HG03558 (cell line): ENCODE measurements at regions not wholly inside any gene's neighbourhood (a gene's known extent, or its start where the extent isn't known, plus 50 kb on each side); places are given as distances from the start of the nearest gene placed in this dataset.
"Not testable (repeated sequence)": the region's sequence is repeated elsewhere in the genome, so short reads cannot be mapped to it uniquely, and the experiment has no call there.

Source experiments
- ATAC-seq: cut with Tn5 transposase; IDR thresholded peaks from one replicate; pipeline ENCODE4 v1.9.1; 2021; ENCODE audit warnings: moderate number of reproducible peaks; ENCODE audit not compliant: unreplicated experiment; ENCODE audit errors: extremely low read depth

DNA sequence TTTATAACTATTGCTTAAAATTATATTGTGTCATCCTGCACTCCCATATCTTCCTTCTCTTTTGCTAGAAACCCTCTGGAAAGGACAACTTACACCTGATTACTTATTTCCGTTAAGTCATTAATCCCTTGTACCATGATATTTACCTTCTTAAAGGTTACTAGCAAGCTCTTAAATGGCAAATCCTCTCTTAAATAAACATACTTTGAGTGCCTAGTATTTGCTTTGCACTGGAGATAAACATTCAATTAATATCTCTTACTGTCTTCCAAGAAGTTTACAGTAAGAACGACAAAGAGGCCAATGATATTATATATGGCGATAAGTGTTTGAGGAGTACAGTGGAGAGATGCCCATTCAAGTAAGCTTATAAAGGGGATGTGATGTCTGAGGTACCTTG, 278.3 kb downstream of the HGF start:
- ATAC-seq: no peak

DNA sequence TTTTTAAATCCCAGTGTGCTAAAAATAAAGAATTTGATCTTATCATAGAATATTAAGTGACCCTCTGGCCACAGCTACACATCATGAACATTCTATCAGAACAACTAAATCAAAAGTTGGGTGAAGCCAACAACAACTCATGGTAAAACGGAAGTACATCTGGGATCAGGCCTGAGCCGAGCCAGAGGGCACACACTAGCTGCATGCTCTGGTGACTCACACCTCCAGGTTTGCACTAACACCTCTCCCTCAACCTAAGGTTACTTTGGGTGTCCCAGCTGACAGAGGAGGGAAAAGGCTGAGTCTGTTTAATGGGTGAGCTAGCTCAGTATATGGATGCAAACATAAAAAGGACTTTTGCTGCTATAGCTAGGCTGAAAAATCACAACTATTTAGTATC, 281.6 kb downstream of the HGF start:
- ATAC-seq: no peak

DNA sequence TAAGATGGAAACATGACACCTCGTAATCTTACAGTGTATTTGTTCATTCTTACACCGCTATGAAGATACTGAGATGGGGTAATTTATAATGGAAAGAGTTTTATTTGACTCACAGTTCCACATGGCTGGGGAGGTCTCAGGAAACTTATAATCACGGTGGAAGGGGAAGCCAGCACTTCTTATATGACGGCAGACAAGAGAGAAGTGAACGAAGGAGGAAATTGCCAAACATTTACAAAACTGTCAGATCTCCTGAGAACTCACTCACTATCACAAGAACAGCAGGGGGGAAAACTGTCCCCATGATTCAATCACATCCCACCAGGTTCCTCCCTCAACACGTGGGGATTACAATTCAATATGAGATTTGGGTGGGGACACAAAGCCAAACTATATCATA, 282.3 kb downstream of the HGF start:
- ATAC-seq: no peak

DNA sequence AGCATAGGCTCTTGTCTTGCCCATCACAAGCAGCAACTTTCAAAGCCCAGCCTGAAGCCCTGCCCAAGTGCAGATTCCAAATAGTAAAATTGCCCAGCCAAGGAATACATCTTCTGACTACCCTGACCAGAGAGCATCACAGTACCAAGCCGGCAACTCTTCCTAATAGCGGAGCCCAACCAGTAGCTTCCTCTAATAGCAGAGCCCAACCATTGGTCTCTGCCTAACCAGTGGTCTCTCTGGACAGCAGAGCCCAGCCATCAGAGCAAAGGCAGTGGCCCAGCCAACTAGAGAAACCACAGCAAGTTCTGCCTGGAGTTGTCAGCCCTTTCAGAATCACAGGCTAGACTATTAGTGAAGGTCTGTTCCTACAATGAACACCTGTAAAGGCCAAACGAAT, 285.6 kb downstream of the HGF start:
- ATAC-seq: no peak

DNA sequence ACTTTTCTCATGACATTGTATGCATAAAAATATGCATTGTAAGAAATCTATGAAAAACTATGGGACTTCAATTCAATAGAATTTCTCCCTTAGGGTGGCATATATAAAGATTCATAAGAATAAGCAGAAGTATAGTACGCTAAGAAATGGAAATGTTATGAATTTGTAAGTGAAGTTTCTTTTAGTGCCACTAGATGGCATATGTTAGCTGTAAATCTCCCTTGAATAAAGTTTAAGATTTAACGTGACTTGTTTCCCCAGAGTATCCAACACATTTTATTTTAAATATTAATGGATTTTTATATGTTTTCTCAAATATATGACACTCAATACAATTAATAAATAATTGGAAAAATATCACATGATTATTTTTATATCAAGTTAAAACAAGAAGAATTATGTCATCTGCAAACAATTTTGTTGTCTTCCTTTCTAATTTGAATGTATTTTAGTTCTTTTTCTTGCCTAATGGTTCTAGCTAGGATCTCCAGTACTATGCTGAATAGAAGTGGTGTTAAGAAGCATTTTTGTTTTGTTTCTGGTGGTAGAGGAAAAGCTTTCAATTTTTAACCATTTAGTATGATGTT, 287.2 kb downstream of the HGF start:
- no peak for ATAC-seq

DNA sequence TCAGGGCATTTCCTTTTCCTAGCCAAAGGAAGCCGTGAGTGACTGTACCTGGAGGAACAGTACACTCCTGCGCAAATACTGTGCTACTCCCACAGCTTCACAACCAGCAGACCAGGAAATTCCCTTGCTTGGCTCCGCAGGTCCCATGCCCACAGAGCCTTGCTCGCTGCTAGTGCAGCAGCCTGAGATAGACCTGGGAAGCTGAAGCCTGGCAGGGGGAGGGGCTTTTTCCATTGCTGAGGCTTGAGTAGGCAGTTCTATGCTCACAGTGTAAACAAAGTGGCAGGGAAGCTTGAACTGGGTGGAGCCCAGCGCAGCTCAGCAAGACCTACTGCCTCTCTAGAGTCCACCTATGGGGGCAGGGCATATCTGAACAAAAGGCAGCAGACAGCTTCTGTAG, 291.2 kb downstream of the HGF start:
- ATAC-seq: no peak

DNA sequence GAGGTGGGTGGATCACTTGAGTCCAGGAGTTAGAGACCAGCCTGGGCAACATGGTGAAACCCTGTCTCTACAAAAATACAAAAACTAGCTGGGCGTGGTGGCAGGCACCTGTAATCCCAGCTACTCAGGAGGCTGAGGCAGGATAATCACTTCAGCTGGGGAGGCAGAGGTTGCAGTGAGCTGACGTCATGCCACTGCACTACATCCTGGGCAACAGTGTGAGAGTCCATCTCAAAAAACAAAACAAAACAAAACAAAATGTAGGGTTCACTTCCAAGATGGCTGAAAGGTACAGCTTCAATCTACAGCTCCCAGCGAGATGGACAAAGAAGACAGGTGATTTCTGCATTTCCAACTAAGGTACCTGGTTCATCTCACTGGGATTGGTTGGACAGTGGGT, 291.6 kb downstream of the HGF start:
- ATAC-seq: not testable (repeated sequence)

DNA sequence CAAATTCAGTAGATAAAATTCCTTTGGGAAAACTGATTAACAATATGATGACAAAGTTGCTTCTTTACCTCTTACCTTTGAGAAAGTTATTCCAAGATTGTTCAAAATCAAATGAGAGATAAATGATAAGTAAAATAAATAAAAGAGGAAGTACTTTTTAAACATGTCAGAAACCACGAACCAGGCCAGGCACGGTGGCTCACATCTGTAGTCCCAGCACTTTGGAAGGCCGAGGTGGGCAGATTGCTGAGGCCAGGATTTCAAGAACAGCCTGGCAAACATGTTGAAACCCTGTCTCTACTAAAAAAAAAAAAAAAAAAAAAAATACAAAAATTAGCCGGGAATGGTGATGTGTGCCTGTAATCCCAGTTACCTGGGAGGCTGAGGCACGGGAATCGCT, 296.6 kb downstream of the HGF start:
- no peak for ATAC-seq

DNA sequence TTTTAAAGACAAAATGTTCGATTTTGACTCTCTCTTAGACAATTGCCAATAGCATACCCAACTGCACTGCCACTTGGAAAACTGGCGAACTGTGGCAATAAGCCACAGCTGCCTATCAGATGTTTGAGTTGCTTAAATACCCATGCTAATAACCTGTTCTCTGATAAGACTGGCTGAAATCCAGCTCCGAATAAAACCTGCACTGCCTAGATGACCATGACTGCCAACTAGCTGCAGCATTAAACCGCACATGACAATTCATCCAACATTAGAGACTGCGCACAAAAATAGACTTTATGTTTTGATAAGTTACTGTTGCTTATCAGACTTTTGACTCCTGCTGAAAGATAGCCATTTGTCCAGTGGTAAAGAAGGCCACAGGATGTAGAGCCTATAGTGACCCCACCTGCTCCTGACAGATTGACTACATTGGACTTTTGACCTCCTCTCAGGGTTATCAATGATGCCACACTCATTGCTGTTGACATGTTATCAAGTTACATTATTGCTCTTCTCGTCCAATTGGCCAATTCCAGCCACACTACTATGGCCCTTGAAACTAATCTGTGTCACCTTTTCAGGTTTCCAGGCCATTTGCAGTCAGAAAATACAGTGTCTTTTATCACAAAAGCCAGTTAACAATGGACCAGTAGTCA, 299.0 kb downstream of the HGF start:
- no peak for ATAC-seq

DNA sequence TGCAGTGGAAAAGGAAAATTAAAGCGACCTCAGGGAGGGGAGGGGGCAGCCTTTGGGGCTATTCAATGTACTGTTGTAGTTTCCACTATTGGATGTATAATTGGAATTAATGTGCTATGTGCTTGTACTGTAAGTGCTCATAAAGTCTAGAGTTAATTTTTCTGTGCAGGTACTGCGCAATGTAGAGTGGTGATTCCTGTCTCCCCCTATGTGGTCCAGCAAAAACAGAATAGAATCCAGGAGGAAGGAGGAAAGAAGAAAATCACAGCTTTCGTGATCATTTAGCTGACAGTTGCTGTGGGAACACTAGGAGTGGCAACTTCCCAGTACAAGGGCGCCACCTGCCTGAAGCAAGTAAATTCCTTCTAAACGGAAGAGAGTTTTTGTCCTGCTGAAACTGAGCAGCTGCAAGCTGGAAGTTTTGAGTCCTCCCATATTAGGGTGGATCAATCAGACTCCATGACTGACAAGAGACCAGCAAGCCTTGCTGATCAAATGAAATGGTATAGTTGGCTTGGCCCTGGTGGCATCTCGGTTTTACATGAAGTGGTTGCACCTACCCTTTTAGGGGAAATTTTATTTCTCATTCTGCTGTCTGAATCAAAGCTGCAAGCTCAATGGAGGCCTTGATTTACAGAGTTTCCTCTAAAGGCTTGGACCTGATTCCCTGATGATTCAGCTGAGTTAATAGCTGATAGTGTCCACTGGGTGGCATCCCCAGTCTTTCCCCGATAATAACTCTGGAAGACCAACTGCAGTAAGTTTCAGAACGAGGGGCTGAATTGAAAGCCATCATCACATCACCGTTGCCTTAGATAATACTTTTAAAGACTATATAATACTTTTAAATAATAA, 299.8 kb downstream of the HGF start:
- ATAC-seq: no peak

DNA sequence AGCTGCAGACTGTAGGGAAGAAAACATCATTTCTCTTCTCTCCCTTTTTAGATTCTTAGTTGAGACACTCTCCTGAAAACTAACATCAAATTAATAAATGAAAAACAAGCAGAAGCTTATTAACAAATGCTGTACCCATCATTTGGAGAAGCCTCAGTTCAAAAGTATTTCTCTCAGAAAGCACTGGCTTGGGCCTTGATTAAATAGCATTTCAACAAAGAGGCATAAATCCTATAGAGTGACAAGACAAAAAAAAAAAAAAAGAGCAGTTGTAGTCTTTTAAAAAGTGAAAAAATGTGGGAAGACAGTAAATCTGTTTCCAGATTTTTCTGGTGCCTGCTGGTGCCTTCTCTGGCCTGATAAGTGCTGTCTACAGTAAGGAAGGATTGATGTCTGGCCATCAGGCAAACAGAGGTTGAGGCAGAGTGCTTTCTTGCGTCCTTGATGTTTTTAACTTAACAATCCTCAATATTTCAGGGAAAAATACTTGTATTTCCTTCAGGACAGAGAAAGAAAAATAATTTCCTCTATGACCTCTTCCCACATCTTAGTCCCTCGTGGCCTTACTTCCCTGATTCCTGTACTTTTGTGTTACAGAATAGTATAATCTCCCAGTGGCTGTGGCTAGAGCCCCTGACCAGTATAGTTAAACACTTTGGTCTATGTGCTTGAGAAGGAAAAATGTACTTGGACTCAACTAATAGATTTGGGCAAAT, 300.5 kb downstream of the HGF start:
- no peak for ATAC-seq

DNA sequence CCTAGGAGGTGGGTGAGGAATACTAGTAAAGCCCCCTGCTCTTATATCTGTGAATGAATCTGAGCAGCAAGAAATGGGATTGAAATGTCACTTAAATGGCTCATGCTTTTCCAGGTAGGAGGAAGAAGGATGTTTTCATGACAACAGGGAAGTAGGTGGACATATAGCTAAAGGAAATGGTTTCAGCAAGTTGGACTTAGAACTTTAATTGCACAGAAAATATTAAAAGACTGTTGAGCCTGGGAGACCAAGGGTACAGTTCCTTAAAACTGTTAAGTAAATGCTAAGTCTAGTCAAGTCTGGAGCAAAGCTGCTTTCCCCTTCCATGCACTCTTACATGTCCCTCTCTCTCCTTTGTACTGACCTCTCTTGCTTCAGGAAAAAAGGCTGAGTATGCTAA, 301.3 kb downstream of the HGF start:
- no peak for ATAC-seq

DNA sequence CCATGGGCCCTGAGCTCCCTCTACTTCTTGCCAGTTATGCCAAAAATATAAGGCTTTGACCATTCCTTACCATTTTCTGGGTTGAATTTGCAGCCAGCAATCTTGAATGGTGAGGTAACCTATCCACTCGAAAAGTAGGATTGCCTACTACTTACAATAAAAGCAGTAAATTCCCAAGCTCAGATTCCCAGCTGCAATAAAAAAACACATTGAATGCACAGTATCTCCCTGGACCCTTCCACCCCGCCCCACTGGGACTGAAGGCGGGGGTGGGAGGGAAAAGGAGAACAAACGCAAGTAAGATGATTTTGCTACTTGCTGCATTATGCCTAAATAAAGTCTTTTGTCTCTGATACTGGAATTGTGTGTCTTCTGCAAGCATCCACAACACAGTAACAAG, 301.9 kb downstream of the HGF start:
- ATAC-seq: no peak

DNA sequence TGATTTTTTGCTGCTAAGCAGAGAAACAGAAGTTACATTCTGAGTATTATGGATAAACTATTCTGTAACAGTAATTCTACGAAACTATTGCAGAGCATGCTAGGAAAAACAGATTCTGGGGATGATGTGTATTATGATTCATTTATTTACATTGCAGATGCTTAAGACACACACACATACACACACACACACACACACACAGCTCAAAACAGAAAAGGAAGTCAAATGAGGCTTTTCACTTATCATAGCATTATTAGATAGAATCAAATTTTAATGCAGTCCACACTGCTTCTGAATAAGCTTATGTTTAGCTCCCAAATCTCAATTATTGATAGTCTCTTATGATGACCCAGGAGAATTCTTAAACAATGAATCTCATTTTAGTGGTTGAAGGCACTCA, 307.2 kb downstream of the HGF start:
- no peak for ATAC-seq

DNA sequence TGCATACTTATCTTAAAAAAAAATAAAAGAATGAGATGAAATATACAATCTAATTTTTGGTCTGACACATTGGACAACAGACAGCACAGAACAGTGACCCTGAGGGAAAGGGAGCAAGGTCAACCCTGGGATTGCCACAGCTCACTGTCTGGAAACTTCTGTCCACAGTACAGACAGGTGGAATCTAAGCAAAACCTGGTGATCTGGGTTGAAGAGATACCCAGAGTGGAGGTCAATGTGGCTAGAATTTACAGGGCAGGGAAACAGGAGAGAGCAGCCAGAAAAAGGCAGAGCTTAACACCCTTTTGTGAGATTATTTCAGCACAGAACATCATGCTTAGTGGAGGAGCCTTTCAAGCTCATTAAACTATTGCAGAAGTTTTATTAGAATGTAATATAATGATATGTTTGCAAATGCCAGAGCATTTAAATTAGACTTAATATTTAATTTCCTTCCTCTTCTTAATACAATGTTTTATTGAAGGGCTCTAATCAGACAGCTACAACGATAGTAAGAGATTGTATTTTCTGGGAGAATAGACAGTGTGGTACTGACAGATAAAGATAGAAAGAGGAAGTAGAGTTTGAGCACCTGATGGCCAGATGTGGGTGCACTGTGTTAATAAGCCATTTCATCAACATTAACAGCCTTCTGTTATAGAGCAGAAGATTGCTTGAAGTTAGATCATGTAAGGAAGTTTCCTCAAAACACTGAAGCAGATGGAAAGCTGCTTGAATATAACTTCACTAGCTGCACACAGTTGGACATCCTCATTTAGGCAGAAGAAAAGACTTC, 309.4 kb downstream of the HGF start:
- ATAC-seq: no peak

DNA sequence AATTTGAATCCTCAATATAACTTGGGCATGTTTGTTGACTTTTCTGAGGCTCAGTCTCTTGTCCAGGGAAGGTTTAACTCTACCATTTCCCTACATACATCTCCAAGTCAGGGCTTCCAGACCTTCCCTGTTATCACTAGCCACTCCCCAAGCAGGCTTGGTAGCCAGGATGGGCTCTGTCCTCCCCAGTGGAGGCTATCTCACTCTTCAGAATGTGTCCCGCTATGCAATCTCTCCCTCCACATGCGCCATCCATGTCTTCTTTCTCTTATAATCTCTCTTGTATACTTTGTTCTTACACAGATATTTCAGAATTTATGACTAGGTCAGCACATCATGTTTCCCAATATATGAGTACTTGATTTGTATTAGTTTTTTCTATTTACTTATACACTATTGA, 310.4 kb downstream of the HGF start:
- ATAC-seq: no peak

DNA sequence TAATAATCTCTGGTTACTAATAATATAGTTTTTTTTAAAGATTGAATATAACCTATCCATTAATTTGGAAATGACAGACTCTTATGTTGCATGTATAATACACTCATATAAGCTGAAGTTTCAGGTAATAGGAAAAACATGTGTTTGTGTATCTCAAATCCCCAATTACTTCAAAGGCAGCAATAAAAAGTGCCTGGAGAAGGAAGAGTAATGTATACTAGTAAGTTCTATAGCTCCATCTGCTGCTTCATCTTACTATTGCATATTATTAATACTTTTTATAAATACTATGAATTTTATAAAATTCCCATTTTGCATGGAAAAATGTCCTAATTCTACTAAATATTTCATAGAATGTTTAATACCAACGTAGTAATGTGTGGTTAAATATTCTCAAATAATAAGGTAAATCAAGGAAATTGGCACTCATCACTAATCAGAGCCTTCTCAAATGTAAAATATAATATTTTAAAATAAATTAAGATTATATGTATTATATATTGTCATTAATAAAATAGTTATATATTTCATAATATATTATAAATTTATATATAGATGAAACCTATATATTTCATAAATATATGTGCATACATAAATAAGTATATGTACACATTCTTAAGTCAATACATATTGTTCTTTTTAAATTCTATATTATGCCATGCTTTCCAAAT, 311.9 kb downstream of the HGF start:
- ATAC-seq: no peak

DNA sequence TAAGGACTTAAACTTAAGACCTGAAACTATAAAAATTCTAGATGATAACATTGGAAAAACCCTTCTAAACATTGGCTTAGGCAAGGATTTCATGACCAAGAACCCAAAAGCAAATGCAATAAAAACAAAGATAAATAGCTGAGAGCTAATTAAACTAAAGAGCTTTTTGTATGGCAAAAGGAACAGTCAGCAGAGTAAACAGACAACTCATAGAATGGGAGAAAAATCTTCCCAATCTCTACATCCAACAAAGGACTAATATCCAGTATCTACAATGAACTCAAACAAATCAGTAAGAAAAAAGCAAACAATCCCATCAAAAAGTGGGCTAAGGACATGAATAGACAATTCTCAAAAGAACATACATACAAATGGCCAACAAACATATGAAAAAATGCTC, 316.1 kb downstream of the HGF start:
- ATAC-seq: not testable (repeated sequence)

DNA sequence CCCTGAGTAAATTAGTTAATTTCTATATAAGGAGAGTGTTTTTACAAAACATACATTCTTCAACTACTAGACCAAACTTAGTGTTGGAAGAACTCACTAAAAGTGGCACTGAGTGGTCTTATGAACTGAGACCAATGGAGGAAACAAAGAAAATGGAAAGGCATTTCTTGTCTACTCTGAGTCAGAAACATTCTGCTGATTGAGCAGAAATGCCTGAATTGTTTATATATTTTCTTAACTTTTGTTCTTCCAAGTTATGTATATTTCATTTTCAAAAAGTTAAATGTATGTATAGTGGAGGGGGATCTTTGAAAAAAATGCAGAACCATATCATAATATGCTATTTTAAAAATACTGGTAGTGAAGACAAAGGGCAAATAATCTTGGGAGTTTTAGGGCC, 320.7 kb downstream of the HGF start:
- ATAC-seq: no peak
